HG03097 (cell line): ENCODE measurements at regions not wholly inside any gene's neighbourhood (a gene's known extent, or its start where the extent isn't known, plus 50 kb on each side); places are given as distances from the start of the nearest gene placed in this dataset.

ENCODE experiments used
- ATAC-seq: cut with Tn5 transposase; IDR thresholded peaks from one replicate; pipeline ENCODE4 v1.9.1; 2021; ENCODE audit not compliant: unreplicated experiment, low FRiP score

GRCh38 chr10:59075576-59075975 is 100.9 kb upstream of the PHYHIPL start:
- ATAC-seq = no peak

GRCh38 chr10:59077855-59078254 is 98.6 kb upstream of the PHYHIPL start:
- no peak for ATAC-seq

GRCh38 chr10:59078978-59079377 is 97.5 kb upstream of the PHYHIPL start:
- ATAC-seq = no peak

DNA sequence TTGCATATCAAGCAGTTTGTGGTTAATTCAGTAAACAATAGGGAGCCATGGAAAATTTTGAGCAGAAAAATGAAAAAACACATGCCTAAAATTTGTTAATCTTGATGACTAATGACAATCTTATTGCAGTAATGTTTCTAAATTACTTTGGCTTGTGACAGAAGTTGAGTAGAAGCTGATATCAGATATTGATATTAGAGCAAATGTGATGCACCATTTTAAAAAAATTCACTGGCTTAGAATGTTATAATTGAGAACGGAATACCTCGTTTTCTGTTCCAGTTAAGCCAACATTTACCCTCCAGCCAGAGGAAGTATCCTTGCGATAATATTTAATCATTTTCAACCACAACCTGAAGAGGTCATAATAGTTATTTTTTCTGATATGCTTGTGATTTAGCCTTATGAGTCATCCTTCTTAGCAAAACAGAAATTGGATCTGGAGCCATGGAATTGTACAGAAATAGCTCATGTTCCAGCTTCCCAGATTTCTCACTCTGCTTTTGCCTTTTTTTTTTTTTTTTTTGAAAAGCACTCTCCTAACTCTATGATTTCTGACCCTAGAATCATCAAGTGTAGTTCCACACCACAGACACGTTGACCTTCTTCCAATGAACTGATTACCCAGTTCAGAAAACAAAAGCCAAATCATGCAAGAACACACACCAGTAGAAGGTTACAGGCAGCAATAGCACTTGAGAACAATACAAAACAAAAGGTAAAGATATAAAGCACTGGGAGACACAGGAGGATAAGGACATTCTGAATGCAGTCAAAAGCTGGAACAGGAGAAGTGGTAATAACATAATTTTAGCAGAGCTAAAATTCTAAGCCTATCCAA is 96.8 kb upstream of the PHYHIPL start:
- ATAC-seq = no peak

- no peak for ATAC-seq
Measured at GRCh38 chr10:59082249-59082648, 94.2 kb upstream of the PHYHIPL start.

GRCh38 chr10:59085054-59085453 is 91.4 kb upstream of the PHYHIPL start:
- no peak for ATAC-seq

GRCh38 chr10:59085711-59086502 is 90.5 kb upstream of the PHYHIPL start:
- ATAC-seq = no peak

GRCh38 chr10:59087486-59087885 is 89.0 kb upstream of the PHYHIPL start:
- no peak for ATAC-seq

GRCh38 chr10:59088912-59089573 is 87.4 kb upstream of the PHYHIPL start:
- ATAC-seq = no peak

DNA sequence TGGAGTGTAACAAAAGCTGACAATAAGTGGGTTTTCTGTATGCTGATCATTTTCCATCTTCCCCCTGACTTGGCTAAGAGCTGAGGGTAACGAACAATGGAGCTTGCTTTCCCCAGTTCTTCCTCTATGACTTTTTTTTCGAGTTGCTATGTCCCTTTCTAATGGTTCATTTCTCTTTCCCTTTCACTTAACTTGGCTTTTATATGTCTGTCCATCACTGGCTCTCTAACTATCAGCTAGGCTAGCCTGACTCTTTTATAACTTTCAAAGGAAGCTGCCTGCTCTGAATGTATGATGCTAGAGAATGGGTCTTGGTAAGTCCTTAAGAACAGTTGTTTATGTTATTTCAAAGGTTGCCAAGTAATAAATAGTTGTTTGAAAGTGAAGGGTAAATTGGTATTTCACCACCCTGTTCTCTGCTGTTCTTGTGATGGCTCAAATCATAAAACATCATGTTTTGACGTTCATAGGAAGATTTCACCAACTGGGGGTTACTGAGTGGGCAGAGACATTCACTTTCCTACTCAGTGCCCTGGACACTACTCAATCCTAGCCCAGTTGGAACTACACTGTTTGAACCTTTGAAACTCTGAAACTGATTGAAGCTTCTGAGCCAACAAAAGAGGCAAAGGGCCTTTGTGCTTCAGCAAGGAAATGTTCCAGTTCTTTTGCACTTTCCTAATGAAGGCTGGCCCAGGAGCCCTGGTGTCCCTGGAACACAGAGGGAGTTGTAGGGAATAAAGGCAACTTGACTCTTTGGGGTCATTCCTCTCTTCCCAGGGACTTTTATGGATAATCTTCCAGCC is 85.4 kb upstream of the PHYHIPL start:
- ATAC-seq = no peak

DNA sequence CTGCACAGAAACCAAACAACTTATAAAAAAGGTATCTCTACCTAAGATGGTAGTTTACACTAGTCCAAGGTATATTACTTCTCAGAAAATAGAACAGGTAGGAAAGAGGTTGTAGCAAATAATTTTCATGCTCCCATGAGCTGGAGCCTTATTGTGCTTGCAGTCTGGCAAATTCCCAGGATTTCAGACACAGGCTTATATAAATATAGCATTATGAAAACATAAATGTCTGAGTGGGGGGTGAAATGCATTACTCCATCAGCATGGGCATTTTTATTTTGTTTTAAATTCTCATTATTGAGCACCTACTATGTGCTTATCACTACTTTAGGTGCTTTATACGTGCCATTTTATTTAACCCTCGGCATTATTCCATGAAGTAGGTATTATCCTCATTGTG is 83.0 kb upstream of the PHYHIPL start:
- ATAC-seq = no peak

- no peak for ATAC-seq
Measured at GRCh38 chr10:59096631-59097030, 79.8 kb upstream of the PHYHIPL start.

DNA sequence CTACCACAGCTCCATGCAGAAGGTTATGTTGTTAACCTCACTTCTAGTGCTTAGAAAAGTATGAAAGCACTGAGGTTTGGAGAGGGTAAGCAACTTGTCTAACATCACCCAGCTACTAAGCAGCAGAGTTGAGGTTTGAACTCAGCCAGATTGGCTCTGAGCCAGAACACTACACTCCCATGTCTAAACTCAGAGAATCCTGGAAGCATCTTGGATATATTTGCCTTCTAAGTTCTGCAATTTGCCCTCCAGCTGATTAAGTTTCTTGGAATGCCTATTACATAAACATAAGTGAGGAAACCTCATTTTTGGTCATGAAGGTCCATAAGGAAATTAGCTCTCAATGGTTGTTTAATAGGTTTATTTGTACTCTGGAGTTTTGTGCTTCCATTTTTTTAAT is 78.1 kb upstream of the PHYHIPL start:
- no peak for ATAC-seq

- ATAC-seq = no peak
Measured at GRCh38 chr10:59098831-59099452, 77.5 kb upstream of the PHYHIPL start.

DNA sequence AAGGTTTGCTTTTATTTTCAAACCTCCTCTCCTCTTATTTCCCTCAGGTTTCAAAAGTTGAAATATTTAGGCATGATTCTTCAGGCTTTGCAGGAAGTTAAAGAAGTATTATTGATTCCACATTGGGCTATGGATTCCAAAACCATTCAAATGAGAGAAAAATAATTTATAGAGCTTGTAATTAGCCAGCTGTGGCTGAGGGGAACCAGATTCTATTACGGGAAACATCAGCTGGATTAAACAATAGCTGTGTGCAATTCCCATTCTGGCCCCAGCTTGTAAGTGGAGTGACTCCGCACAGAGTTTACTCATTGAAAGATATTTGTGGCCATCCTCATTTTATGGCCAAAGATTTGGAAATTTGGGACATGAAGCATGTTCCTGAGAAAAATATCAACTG is 77.0 kb upstream of the PHYHIPL start:
- no peak for ATAC-seq

DNA sequence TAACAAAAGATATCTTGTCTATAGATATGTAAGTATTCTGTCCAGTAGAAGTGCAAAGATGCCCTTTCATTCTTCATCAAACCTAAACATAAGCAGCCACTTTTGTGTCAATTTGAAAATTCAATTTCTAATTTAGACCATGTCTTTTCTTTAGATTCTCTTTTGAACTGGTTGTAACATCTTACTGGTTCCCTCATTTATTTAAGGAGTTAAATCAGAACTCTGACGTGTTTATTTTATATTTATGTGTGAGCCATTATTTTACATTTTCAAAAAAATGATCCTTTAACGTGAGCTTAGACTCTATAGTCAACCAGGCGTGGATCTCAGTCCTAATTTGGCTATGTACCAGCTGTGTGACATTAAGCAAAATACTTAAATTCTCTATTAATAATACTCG is 74.0 kb upstream of the PHYHIPL start:
- ATAC-seq = no peak

- ATAC-seq = no peak
Measured at GRCh38 chr10:59104186-59104585, 72.3 kb upstream of the PHYHIPL start.

DNA sequence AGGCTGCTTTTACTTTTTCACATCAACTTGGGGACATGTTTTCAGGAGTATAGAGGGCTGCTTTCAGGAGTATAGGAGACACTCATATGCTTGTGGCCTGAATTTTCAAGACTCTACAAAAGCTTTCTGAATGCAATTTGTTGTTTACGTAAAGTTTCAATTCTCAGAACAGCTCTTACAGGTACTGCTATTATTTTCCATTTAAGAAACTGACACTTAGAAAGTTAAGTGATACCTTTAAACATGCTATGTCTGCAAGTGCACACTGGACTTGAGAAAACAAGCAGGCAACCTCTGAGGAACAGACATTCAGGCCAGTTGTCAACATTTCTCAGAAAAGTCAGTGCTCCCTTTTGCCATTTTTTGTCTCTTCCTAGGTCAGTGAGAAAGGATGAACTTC is 70.0 kb upstream of the PHYHIPL start:
- no peak for ATAC-seq

- no peak for ATAC-seq
Measured at GRCh38 chr10:59107147-59107546, 69.3 kb upstream of the PHYHIPL start.

DNA sequence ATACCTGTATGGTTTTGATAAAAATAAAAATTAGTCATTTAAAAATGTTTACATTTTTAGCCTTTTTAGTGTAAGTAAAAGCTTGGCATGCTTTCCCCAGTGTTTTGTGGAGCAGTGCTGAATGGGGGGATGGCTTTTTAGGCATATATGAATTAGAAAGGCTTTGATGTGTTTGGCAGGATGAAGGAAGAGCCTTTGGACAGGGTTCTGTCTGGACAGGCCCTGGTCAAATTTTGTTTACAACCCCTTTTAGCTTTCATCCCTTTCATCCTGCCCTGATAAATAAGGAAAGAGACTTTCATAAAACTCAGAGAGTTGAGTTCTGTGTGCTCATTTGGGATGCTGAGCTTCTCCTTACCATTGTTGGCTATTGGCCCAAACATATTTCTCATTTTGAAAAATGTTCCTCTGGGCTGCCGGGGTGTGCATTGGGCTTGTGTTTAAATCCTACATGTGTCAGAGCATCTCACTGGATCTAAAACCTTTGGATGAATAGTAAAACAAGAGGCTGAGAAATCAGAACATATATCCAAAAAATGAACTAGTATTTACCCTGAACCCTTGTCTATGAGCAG is 68.1 kb upstream of the PHYHIPL start:
- ATAC-seq = no peak
